ENCODE measurements at regions not wholly inside any gene's neighbourhood (a gene's known extent, or its start where the extent isn't known, plus 50 kb on each side); places are given as distances from the start of the nearest gene placed in this dataset.
"Not testable (repeated sequence)": the region's sequence is repeated elsewhere in the genome, so short reads cannot be mapped to it uniquely, and the experiment has no call there.

GRCh38 chr5:117662361-117662760, 1087.7 kb upstream of the SEMA6A start:
- no peak for DNase-seq

GRCh38 chr5:117657541-117657940, 1082.9 kb upstream of the SEMA6A start:
- peak in 5 of 58 donors; percentile 4 to 25 (median 8) for DNase-seq

GRCh38 chr5:117652958-117653280, 1078.3 kb upstream of the SEMA6A start:
- DNase-seq, result no peak

- peak in 3 of 58 donors; percentile 4 to 10 (median 9) for DNase-seq
These were observed 1077.7 kb upstream of the SEMA6A start for GRCh38 chr5:117652036-117652957.

- DNase-seq, result no peak
These were observed 1075.2 kb upstream of the SEMA6A start for GRCh38 chr5:117649821-117650220.

- DNase-seq, result no peak
These were observed 1070.8 kb upstream of the SEMA6A start for GRCh38 chr5:117645400-117645799.

- DNase-seq, result no peak
These were observed 1064.0 kb upstream of the SEMA6A start for GRCh38 chr5:117638581-117638980.

- no peak for DNase-seq
These were observed 1058.5 kb upstream of the SEMA6A start for GRCh38 chr5:117633093-117633492.

- no peak for DNase-seq
These were observed 1049.6 kb upstream of the SEMA6A start for GRCh38 chr5:117624201-117624600.

- peak in 1 of 58 donors; percentile 4 for DNase-seq
These were observed 1048.6 kb upstream of the SEMA6A start for GRCh38 chr5:117623042-117623805.

GRCh38 chr5:117621921-117622320, 1047.3 kb upstream of the SEMA6A start:
- peak in 1 of 58 donors; percentile 0 for DNase-seq

- DNase-seq, result peak in 1 of 58 donors; percentile 11
These were observed 1040.6 kb upstream of the SEMA6A start for GRCh38 chr5:117615226-117615625.

- no peak for DNase-seq
These were observed 1039.8 kb upstream of the SEMA6A start for GRCh38 chr5:117614408-117614807.

GRCh38 chr5:117604845-117605244, 1030.2 kb upstream of the SEMA6A start:
- DNase-seq, result no peak

- DNase-seq, result not testable (repeated sequence)
These were observed 1025.2 kb upstream of the SEMA6A start for GRCh38 chr5:117599811-117600210.

GRCh38 chr5:117594166-117594565, 1019.5 kb upstream of the SEMA6A start:
- peak in 29 of 58 donors; percentile 0 to 39 (median 4) for DNase-seq

- DNase-seq, result no peak
These were observed 1016.3 kb upstream of the SEMA6A start for GRCh38 chr5:117590944-117591343.

GRCh38 chr5:117588611-117589010, 1014.0 kb upstream of the SEMA6A start:
- DNase-seq, result no peak

- DNase-seq, result no peak
These were observed 1012.5 kb upstream of the SEMA6A start for GRCh38 chr5:117587111-117587510.

GRCh38 chr5:117568622-117569021, 994.0 kb upstream of the SEMA6A start:
- no peak for DNase-seq

- DNase-seq, result no peak
These were observed 993.5 kb upstream of the SEMA6A start for GRCh38 chr5:117568126-117568525.

GRCh38 chr5:117562647-117563046, 988.0 kb upstream of the SEMA6A start:
- no peak for DNase-seq
